ENCODE measurements at regions not wholly inside any gene's neighbourhood (a gene's known extent, or its start where the extent isn't known, plus 50 kb on each side); places are given as distances from the start of the nearest gene placed in this dataset.
A peak's percentile ranks its signal among the peaks of the same experiment; 100 is the strongest.

- DNase-seq, result no peak
Measured at GRCh38 chr5:22970956-22971618, 117.9 kb upstream of the CDH12 start.

GRCh38 chr5:22970491-22970890 is 117.3 kb upstream of the CDH12 start:
- no peak for DNase-seq

GRCh38 chr5:22968386-22968785 is 115.2 kb upstream of the CDH12 start:
- no peak for DNase-seq

GRCh38 chr5:22965960-22966359 is 112.8 kb upstream of the CDH12 start:
- DNase-seq, result no peak

GRCh38 chr5:22964632-22965031 is 111.5 kb upstream of the CDH12 start:
- no peak for DNase-seq

- no peak for DNase-seq
Measured at GRCh38 chr5:22958462-22959262, 105.5 kb upstream of the CDH12 start.

- DNase-seq, result no peak
Measured at GRCh38 chr5:22947921-22948320, 94.8 kb upstream of the CDH12 start.

GRCh38 chr5:22938362-22938761 is 85.2 kb upstream of the CDH12 start:
- DNase-seq, result no peak

GRCh38 chr5:22928821-22929482 is 75.8 kb upstream of the CDH12 start:
- DNase-seq, result no peak

- no peak for DNase-seq
Measured at GRCh38 chr5:22926574-22926973, 73.4 kb upstream of the CDH12 start.

GRCh38 chr5:22918511-22918910 is 65.4 kb upstream of the CDH12 start:
- no peak for DNase-seq

GRCh38 chr5:22916393-22916792 is 63.2 kb upstream of the CDH12 start:
- no peak for DNase-seq

- no peak for DNase-seq
Measured at GRCh38 chr5:22911019-22911418, 57.9 kb upstream of the CDH12 start.

GRCh38 chr5:22910523-22910922 is 57.4 kb upstream of the CDH12 start:
- DNase-seq, result no peak

- peak; percentile 50 for DNase-seq
Measured at GRCh38 chr5:22908586-22908985, 55.4 kb upstream of the CDH12 start.

GRCh38 chr5:22908129-22908528 is 55.0 kb upstream of the CDH12 start:
- DNase-seq, result peak; percentile 64
